HG02840 (cell line): ENCODE measurements at regions not wholly inside any gene's neighbourhood (a gene's known extent, or its start where the extent isn't known, plus 50 kb on each side); places are given as distances from the start of the nearest gene placed in this dataset.

Source experiments
- ATAC-seq: cut with Tn5 transposase; IDR thresholded peaks from one replicate; pipeline ENCODE4 v1.9.1; 2021; ENCODE audit warnings: mild to moderate bottlenecking, moderate library complexity, moderate number of reproducible peaks; ENCODE audit not compliant: unreplicated experiment, low FRiP score

- no peak for ATAC-seq
Measured at GRCh38 chr5:4984461-4984860, 155.7 kb upstream of the ADAMTS16 start.

- ATAC-seq, result no peak
Measured at GRCh38 chr5:4987431-4987830, 152.7 kb upstream of the ADAMTS16 start.

GRCh38 chr5:4989118-4989517 lies 151.0 kb upstream of the ADAMTS16 start:
- ATAC-seq, result no peak

- ATAC-seq, result no peak
Measured at GRCh38 chr5:4990017-4990416, 150.1 kb upstream of the ADAMTS16 start.

GRCh38 chr5:4990462-4990861 lies 149.7 kb upstream of the ADAMTS16 start:
- ATAC-seq, result no peak

GRCh38 chr5:4991925-4992324 lies 148.2 kb upstream of the ADAMTS16 start:
- no peak for ATAC-seq

GRCh38 chr5:4995014-4995413 lies 145.1 kb upstream of the ADAMTS16 start:
- ATAC-seq, result no peak

GRCh38 chr5:5005353-5005752 lies 134.8 kb upstream of the ADAMTS16 start:
- no peak for ATAC-seq

- ATAC-seq, result no peak
Measured at GRCh38 chr5:5006548-5006947, 133.6 kb upstream of the ADAMTS16 start.

GRCh38 chr5:5009240-5009639 lies 130.9 kb upstream of the ADAMTS16 start:
- no peak for ATAC-seq

- ATAC-seq, result no peak
Measured at GRCh38 chr5:5011151-5011550, 129.0 kb upstream of the ADAMTS16 start.

GRCh38 chr5:5014586-5015235 lies 125.4 kb upstream of the ADAMTS16 start:
- ATAC-seq, result no peak

- no peak for ATAC-seq
Measured at GRCh38 chr5:5017827-5018577, 122.1 kb upstream of the ADAMTS16 start.

GRCh38 chr5:5018578-5018970 lies 121.6 kb upstream of the ADAMTS16 start:
- no peak for ATAC-seq

- no peak for ATAC-seq
Measured at GRCh38 chr5:5021436-5021835, 118.7 kb upstream of the ADAMTS16 start.

- ATAC-seq, result no peak
Measured at GRCh38 chr5:5025098-5025773, 114.9 kb upstream of the ADAMTS16 start.

- ATAC-seq, result no peak
Measured at GRCh38 chr5:5025774-5026408, 114.2 kb upstream of the ADAMTS16 start.

- ATAC-seq, result no peak
Measured at GRCh38 chr5:5026409-5026785, 113.7 kb upstream of the ADAMTS16 start.

GRCh38 chr5:5031665-5032064 lies 108.5 kb upstream of the ADAMTS16 start:
- ATAC-seq, result no peak

GRCh38 chr5:5037674-5038073 lies 102.5 kb upstream of the ADAMTS16 start:
- no peak for ATAC-seq

- ATAC-seq, result no peak
Measured at GRCh38 chr5:5039918-5040317, 100.2 kb upstream of the ADAMTS16 start.
